HG03571 (cell line): ENCODE measurements at regions not wholly inside any gene's neighbourhood (a gene's known extent, or its start where the extent isn't known, plus 50 kb on each side); places are given as distances from the start of the nearest gene placed in this dataset.

Source experiments
- ATAC-seq: cut with Tn5 transposase; IDR thresholded peaks from one replicate; pipeline ENCODE4 v1.9.1; 2021; ENCODE audit not compliant: unreplicated experiment

DNA sequence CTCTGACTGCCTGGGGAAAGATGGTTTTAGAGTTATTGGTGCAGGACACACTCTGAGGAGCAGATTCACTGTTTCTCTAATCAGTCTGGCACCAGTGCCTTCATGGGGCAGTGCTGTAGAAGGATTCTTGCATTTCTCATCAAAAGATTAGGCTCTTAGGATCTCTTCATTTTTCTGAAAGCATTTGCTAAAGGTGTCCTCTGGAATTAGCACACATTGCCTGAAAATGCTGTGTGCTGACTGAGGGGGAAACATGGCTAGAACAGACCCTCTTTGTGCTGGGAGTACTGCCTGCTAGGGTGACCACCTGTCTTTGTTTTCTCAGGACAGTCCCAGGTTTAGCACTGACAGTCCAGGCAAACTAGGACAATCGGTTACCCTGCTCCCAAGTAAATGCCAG lies 301.0 kb downstream of the PTEN start:
- no peak for ATAC-seq

DNA sequence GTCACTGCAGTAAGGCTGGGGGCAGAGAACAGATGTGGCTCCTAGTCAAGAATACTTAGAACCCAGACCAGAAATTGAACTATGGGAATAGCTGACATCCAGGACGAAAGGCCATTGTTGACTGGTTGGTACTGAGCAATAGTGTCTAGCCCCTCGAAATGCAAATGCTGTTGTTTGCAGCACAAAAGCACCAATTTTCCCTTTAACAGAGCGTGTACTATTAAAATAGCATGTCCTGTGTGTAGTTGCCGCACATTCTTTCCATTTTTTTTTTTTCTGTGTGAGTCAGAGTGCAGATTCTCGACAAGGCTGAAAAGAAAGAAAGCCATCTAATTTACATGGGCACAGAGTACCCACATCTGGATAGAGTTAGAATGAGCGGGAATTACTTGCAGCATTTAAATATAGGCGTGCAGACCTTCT lies 302.4 kb downstream of the PTEN start:
- no peak for ATAC-seq

DNA sequence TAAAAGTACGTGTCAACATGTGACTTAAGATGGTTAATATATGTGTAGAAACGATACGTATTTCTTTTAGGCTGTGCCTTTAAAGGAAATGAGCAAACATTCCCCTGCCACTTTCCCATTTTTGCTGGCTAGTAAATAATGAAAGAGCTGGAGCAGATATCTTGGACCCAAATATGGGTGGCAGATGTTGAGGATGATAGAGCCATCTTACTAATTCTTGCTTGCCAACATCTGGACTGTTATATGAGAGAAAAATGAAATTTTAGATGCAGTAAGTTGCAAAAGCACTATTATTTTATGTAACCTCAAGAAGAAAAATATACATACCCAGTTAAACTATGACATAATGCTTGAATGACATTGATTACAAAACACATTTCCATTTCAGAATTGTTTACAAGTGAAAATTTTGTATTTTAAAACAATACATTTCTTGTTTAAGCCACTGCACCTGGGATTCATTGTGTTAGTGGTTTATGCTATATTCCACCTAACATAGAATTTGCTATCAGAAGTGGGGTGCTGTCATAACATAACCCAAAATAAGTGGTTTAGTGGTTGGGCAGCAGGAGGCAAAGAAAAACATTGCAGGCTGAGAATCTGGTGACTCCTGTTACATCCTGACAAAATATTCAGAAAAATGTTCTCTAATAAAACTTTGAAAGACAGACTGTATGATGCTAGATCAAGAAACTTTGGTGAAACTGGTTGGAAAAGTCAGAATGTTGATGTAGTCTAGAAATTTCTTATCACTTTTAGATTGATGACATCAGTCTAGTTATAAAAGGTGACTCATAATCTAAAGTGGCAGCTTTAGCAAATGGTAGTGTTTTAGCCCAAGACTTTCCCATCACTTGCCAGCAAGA lies 305.0 kb downstream of the PTEN start:
- ATAC-seq: no peak

DNA sequence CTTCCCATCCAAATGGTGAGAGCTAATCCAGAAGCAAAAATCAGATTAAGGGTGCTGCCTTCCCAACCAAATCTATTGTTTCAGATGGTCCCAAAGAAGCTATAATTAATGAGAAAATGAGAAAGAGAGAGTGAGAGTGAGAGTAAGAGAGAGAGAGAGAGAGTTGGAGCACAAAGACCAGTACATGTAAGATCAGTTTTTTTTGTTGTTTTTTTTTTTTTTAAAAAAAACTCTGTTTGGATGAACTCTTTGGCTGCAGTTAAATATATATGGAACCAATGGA lies 305.6 kb downstream of the PTEN start:
- ATAC-seq: no peak

DNA sequence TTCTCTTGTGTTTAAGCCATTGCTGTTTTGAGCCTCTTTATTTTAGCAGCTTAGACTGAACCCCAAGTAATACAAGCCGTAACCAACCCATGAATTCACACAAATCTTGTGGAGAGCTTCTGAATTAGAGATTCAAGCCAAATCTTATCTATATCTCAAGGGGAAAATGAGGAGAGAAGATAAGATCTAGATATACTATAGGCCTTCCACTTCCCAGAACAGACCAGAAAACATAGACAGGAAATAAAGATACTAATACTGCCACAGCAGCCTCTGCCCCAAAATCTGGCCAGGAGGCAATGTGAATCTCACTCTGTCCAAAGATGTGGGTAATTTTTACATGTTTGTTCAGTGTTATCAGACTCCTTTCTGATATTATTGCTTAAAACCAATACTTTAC lies 307.2 kb downstream of the PTEN start:
- no peak for ATAC-seq

DNA sequence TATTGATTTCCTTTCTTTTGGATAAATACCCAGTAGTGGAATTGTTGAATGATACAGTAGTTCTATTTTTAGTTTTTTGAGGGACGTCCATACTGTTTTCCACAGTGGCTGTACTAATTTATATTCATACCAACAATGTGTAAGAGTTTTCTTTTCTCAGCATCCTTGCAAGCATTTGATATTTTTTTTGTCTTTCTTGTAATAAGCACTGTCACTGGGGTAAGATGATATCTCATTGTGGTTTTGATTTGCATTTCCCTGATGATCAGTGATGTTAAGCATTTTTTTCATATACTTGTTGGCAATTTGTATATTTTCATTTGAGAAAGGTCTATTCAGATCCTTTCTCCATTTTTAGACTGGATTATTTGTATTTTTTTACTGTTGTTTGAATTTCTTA lies 308.7 kb downstream of the PTEN start:
- ATAC-seq: no peak

DNA sequence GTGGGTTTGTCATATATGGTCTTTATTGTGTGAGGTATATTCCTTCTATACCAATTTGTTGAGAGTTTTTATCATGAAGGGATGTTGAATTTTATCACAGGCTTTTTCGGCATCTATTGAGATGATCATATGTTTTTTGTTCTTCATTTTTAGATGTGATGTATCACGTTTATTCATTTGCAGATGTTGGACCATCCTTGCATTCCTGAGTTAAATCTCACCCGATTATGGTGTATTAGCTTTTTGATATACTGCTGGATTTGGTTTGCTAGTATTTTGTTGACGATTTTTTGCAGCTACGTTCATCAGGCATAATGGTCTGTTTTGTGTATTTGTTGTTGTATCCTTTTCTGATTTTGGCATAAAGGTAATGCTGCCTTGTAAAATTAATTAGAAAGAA lies 311.0 kb downstream of the PTEN start:
- ATAC-seq: no peak

DNA sequence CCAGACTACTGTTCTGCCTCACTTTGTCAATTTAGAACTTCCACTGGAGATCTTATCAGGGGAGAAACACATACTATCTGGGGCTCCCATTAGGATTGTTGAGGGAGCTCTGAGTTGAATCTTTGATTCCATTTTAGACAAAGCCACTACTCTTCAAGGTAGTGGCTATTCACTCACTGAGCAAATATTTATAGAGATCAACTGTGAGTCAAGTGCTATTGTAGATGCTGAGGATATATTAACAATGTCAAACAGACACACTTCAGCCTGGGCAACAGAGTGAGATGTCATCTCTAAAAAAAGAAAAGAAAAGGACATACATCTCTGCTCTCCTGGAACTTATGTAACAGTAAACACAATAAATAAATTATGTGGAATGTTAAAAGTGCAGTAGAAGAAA lies 315.3 kb downstream of the PTEN start:
- no peak for ATAC-seq

DNA sequence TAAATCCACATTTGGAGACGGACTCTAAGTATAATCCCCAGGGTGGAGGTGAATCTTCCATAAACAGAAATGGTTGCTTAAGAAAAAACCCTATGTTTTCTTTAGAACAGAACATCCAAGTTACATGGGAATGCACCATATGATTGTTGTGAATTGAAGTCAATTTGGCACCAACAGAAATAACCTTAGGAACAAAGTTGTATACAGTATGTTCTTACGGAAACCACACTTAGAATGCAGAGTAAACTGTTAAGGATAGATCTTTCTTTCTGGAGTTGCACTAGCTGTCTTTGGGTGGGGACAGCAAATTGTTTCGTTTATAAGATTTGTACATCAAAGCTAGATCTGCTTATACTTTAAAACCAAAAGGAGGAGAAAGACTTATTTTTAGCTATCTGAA lies 316.4 kb downstream of the PTEN start:
- ATAC-seq: no peak

DNA sequence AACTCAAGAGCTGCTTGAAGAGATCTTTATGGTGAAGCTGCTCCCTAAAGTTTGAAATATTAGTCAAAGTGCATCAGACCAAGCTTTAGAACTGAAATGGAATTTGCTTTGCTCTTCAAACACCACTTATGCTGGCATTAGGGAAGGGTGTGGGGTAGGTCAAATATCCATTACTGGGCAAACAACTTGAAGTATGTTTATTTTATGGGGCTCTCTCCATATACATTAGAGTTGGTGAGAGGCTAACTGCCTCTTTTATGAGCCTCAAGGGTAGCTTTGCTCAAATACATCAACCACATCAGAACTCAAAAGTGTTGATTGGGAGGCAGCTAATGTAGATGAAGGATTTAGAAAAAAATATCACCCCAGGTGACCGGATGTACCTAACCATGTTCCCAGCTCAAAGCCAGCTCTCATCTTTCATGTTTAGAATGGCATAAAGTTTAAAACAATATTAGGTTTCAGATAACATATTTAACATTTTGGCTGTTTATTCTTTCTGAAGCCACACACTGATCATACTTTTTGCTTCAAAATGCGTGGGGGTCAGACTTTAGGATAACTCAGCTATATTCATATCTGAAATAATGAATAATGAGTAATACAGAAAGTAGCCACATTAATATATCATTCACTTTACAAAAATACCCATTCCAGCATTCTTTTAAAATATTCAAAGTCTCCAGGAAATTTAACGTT lies 318.6 kb downstream of the PTEN start:
- ATAC-seq: no peak

DNA sequence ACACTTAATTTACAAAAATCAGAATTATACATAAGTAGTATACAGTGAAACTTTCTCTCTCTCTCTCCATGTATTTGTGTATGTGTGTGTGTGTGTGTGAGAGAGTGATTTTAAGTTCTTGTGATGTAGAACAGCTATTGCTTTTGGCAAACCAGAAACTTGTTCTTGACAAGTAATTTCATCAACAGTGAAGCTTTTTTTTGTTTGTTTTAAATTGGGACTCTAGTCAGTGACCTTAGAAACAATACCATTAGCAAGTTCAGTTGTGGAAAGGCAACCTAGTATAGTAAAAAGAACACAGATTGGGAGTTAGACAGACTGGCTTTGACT lies 319.1 kb downstream of the PTEN start:
- ATAC-seq: no peak

DNA sequence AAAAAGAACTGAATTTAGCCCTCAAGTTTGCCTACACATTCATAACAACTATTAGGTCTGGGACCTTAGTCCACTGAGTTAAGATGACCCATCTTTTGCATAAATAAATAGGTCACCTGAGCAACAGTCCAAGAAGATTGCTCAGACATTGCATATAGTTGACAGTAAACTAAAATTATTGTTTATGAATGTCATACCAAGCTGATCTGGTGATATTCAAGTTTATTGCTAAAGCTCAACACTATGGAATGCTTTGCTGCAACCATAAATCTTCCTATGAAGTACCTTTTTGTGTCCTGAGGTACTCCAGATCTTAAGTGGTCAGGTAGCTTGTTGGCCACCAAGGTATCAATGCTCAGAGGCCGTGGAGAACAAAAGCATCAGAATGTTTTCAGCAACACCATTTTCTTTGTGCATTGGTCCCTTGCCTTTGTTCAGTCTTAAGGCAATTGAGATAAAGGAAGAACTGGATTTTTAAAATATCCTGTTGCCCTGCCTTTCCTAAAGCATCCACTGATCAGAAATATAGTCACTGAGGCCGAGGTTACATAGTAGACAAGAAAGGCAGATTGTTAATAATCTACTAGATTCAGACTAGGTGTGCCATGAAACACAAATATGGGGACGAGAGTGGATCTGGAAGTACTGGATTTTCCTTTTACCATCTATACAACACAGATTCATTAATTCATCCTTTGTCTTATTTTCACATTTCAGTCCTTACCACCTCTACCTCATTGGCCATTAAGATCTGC lies 321.3 kb downstream of the PTEN start:
- ATAC-seq: no peak

DNA sequence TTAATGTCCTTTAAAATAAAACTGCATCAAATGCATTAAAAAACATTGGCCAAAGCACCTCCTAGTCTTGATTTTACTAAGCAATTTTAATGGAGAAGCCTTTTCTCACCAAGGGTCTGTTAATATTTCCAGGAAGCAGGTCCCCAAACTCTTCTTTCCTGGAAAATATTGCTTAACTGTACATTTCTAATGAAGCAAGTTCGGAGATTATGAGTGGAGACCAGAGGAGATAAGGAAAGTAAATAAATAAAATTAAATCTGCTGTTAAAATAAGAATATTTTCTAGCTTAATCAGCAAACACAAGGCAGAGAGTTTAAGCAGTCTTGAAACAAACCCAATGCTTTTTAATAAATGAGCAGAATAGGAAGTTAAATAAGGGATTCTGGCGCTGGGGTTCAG lies 322.4 kb downstream of the PTEN start:
- ATAC-seq: no peak

DNA sequence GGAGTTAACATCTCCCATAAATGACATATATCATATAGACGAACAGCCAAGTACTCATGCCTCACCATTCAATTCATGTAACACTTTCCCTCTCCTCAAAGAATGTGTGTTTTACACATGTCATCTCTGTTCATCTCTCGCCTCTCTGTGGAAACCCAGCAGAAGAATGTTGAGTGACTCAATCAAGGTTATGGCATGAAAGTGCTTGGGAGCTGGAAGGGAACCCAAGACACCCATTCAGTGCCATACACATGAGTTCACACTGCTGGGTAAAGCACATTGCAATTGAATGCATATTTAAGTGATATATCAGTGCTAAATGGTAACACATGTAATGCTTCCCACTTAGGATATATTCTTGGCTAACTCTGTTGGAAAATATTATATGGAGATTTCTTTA lies 322.9 kb downstream of the PTEN start:
- no peak for ATAC-seq

DNA sequence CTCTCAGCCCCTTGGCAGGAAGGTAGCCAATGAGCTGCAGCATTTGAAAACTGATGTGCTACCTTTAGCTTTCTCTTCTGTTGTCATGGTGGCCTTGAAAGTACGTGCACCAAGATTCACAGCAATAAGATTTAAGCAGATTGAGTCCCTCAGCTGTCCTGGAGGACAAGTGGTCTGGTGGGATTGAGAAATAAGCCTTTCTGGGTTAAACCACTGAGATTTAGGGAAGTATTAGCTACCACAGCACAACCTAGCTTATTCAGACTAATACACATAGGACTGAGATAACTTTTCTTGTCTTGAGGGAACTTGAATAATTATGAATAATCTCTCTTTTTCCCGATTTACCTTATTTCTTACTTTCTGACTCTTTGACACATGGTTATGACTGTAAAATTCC lies 324.0 kb downstream of the PTEN start:
- ATAC-seq: no peak

DNA sequence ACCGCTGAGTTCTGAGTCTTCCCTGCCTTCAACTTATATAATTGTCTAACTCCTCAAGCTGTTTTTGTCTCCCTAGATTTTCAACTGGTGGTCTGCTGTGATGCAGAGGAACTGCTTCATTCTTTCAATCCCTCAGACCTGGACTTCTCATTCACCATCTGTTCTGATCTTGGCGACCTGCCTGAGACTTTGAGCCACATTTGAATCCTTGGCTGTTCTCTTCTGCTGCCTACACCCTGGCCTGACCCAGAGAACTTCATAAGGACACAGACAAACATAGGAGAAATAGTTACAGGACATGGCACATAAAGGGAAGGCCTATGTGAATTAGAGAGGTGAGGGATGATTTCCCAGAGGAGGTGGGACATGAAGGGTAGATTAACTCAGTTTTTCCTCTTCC lies 326.7 kb downstream of the PTEN start:
- no peak for ATAC-seq

DNA sequence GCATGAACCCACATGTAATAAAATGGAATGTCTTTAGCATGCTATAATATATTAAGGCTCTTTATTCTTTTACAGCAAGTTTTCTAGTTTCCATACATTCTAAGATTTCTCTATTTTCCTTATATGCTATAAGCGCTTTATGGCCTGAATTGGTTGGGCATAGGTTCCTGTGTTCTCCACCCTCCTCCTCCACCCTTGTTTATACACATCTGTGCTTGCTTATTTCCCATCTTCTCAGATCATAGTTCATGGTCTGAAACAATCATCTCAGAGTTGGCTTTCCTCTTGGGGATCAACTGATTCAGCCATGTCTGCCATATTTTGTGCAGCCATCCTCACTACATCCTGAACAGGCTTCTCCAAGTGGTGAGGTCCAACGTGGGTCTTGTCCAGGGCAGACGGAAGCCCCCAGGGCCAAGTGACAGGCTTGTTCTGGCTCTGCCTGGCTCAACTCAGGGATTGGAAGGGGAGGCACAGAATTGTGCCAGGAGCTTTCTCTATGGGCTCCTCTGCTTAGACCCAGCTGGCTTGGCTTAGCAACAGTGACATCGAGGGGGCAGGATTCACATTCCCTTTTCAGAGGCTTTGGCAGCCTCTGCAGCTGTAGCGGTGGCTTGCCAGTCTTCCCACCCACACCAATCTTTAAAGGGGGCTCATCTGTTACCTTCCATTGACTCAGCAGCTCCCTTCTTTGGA lies 327.3 kb downstream of the PTEN start:
- ATAC-seq: no peak

DNA sequence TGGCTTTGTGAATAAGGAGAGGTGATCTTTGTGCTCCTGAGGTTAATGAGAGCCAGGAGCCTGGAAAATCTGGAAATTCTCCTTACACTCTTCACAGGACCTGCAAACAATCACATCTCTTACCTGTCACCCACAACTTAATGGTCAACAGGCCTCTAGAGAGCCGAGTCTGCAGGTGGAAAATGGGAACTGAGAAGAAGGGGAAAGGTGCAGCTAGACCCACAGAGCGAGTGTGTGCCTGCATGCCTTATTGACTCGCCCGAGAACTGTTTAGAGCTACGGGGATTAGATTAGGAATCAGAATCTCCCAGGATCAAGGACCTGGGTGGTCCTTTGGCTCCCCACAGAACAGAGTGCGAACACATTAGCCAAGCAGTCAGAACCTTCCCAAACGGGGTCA lies 329.6 kb downstream of the PTEN start:
- no peak for ATAC-seq

DNA sequence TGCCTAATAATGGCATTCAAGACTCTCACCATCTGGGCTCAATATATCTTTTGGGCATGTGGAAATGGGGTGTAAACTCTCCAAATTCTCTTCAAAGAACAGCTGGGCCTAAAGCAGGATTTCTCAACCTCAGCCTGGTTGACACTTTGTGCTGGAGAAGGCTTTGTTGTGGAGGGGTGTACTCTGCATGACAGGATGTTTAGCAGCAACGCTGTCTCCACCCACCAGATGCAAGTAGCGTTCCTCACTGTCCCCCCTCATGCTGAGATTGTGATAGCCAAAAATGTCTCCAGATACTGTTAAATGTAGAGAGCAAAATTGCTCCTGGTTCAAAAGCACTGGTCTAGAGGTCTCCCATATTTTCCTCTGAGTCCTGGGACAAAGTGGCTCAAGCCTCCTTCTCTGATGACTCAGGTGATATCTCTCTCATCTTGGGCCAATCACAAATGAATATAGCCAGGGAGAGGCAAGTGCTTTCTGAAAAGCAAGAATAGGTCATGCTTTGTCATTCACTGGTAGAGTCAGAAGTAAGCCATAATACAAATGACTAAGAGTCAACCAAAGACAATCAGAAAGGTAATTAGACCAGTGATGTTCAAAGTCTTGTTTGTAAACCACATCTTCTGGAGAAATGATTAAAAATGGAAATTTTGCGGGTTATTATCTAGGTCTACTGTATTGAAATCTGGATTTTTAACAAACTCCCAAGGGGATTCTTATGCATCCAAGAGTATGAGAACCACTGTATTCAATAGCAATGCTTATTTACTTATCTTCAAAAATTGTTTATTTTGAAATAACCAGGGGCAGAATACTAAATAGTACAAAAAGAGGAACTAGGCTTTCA lies 330.8 kb downstream of the PTEN start:
- no peak for ATAC-seq

DNA sequence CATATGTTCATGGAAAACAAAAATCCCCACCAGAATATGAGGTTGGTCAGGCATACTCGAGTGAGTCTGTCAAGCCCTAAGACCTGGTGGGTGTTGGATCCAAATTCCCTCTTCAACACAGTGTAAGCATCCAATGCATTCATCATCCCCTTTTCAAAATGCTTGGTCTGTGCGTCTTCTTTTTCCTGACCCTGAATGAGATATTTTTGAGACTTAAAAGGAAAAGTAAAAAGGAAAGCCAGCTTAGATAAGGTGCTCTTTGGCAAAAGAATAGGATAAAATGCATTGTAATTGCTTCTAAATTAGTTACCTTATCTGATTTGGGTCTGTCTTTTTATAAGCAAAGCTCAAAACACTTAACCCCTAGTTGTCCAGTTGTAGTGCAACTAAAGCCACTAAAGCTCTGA lies 331.5 kb downstream of the PTEN start:
- no peak for ATAC-seq

DNA sequence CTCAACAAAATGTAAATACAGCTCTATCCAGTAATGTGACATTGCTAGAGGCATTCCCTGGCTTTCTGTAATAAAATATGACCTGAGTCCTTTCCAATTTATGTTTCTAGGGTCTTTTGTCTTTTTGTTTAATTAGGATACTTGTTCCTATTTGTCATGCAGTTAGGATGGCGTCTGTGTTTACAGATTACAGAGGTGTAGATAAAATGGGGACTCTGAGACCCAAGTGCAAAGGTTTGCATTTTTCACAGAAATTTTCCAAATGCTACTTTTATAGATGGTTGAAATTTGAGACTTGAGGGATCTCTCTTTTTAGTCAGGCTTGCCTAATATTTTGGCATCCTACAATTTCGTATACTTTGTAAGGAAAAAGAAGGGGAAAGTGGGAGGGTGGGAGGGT lies 332.4 kb downstream of the PTEN start:
- no peak for ATAC-seq
